GM12865 (cell line): ENCODE measurements at regions not wholly inside any gene's neighbourhood (a gene's known extent, or its start where the extent isn't known, plus 50 kb on each side); places are given as distances from the start of the nearest gene placed in this dataset.
"Not testable (repeated sequence)": the region's sequence is repeated elsewhere in the genome, so short reads cannot be mapped to it uniquely, and the experiment has no call there.

Source experiments
- DNase-seq: peaks from one replicate; pipeline ENCODE4 v3.0.0; 2010; ENCODE audit warnings: low read depth
- H3K4me3 ChIP-seq: 2 replicates; pipeline ENCODE4 v1.5.1; 2011; ENCODE audit warnings: mild to moderate bottlenecking, low read depth, low read length, control low read depth
- CTCF ChIP-seq: IDR thresholded peaks from 2 replicates; pipeline ENCODE4 v1.5.1; 2011; ENCODE audit warnings: low read length, control low read depth, low read depth, inconsistent platforms; ENCODE audit not compliant: insufficient read depth; ENCODE audit errors: missing control alignments

GRCh38 chr4:60396341-60397049, 803.6 kb upstream of the ADGRL3 start:
- no peak for TF ChIP-seq CTCF
- no peak overlapping the region for H3K4me3 ChIP-seq

GRCh38 chr4:60400593-60400992, 799.5 kb upstream of the ADGRL3 start:
- TF ChIP-seq CTCF: no peak
- no peak for DNase-seq
- no peak overlapping the region for H3K4me3 ChIP-seq

More at GRCh38 chr4:60396341-60397049, 803.6 kb upstream of the ADGRL3 start:
- DNase-seq: no peak

GRCh38 chr4:60404027-60404426, 796.1 kb upstream of the ADGRL3 start:
- no peak for TF ChIP-seq CTCF
- no peak for DNase-seq
- H3K4me3 ChIP-seq: no peak overlapping the region

- H3K4me3 ChIP-seq: no peak overlapping the region
- DNase-seq: no peak
- TF ChIP-seq CTCF: no peak
These were observed 777.7 kb upstream of the ADGRL3 start for GRCh38 chr4:60422439-60422838.

- DNase-seq, H3K4me3 ChIP-seq: not testable (repeated sequence)
These were observed 776.4 kb upstream of the ADGRL3 start for GRCh38 chr4:60423573-60424184.

- no peak overlapping the region for H3K4me3 ChIP-seq
- DNase-seq: no peak
- no peak for TF ChIP-seq CTCF
These were observed 767.2 kb upstream of the ADGRL3 start for GRCh38 chr4:60432911-60433310.

GRCh38 chr4:60443068-60443467, 757.1 kb upstream of the ADGRL3 start:
- no peak overlapping the region for H3K4me3 ChIP-seq
- TF ChIP-seq CTCF: no peak
- no peak for DNase-seq
